GM19351 (cell line): ENCODE measurements at regions not wholly inside any gene's neighbourhood (a gene's known extent, or its start where the extent isn't known, plus 50 kb on each side); places are given as distances from the start of the nearest gene placed in this dataset.
"Not testable (repeated sequence)": the region's sequence is repeated elsewhere in the genome, so short reads cannot be mapped to it uniquely, and the experiment has no call there.

ENCODE experiments used
- ATAC-seq: cut with Tn5 transposase; IDR thresholded peaks from one replicate; pipeline ENCODE4 v1.9.1; 2021; ENCODE audit warnings: mild to moderate bottlenecking, moderate library complexity; ENCODE audit not compliant: unreplicated experiment

DNA sequence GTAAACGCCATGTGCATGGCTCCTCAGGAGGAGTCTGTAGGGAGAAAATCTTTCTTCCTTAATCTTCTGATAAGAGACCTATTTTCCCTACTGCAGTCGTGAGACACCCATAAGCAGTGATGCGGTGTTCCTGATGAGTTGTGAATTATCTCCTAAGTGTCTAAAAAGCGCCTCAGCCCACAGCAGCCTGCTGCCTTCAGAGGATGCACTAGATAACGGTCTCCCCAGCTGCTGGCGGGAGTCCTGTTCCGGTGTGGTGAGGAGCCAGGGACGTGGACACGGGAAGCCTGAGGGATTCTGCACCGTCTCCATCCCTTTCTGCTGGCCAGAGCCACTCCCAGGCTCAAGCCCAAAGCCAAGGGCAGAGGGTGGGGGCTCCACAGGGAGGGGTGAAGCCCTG, 240.9 kb upstream of the SFSWAP start:
- not testable (repeated sequence) for ATAC-seq

DNA sequence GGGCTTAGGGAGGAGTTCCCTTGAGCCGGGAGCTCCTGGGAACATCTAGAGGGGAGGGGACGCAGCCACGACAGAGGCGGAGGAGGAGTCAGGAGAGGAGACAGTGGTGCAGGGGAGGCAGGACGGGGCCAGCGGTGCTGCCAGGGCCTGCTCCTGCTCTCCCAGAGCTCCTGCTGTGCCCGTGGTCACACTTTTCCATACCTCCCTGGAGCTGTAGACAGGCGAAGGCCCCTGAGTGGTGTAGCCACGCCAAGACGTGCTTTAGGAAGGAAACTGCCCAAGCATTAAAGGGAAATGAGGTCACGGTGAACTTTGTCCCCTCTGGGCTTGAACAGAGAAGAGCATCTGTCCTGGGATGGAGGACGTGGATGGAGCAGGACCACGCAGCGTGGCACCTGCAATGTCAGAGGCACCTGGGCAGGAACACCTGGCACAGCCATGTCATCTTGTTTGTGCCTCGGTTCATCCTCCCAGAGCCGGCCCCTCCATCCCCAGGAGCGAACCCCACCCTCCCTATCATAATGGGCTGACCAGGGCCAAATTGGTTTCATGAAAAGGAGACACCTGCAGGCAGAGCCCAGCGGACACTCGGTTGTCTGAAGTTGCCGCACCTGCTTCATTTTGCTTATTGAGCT, 239.5 kb upstream of the SFSWAP start:
- no peak for ATAC-seq

DNA sequence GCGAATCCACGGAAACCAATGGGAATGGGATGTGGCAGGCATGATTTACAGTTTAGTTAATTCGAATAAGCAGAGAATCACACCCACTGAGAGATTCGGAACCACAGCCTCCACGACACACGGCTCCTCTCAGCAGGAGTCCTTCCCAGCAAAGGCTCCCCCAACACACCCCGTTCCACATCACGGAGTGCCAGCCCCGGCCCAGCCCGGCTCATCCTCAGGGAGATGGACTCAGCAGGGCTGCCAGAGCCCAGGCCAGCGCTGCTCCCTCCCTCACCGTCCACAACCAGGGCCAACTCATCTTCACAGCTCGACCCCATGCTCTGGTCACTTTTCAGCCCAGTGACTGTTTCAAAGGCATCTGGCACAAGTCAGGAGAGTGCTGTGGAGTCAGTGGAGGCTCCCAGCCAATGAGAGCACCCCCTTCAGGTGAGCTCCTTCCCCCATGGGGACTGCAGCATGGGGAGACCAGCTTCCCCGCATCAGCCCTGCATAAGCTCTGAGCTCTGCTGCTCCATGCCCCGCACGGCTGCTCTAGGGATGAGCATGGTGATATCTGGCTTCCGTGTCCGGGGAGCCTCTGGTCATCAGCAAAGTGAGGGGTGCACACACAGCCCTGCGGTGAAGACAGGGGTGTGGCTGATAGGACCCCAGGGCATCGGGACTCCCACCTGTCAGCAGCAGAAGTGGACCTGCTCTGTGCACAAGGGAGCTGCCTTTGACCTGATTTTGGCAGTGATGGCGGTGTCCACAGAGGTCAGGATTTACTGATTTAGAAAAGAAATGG, 238.8 kb upstream of the SFSWAP start:
- ATAC-seq: no peak

DNA sequence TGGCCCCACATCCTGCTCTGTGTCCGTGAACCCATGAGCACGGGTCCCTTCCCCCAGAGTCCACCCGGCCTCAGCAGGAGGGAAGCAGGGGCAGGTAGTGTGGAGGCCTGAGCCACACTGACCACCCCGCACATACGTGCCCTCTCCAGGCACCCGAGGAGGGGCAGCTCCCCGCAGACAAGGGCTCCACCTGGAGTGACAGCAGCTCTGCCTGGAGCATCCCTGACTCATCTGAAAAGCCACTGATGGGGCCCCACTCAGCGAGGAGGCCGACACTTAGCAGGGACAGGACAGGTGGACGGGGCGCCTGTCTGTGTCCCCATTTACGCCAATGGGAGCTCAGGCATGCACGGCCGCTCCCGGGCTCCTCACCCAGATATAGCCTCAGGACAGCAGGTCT, 237.6 kb upstream of the SFSWAP start:
- no peak for ATAC-seq

DNA sequence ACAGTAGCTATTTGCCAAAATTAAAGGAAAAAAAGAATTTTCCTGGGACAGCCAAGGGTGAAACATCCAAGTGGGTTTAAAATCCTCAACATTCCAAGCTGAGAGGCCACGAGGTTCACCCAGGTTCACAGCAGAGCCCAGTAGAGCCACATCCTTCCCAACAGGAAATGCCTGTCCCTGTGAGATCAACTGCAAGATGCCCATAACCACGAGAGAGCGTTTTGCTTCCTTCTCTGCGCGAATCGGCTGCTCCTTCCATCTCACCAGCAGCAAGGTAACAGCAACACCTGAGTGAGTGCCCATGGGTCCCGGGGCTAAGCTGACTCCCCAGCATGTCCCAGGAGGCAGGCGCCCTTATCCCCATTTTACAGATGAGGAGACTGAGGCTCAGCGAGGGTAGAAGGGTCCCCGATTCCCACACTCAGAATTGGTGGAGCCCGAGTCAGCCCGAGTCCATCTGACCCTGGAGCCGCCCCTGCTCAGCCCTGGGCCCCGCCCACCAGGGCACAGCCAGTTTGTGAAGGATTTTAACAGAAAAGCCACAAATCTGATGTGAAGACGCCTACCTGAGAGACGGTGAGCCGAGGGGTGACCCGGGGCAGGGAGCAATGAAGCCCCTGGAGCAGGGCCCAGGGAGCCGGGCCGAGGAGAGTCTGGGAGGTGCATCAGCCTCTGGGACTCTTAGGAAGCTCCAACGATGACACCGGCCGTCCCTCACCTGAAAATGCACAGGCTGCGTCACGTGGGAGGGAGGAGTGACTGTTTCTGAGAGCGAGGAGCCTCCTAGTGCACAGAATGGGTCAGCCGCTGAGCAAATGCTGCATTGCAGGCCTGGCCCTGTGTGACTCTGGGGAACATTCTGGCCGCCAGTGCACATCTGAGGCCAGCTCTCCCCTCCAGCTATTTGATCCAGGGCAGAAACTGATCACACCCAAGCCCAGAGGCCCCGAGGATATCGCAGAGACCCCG, 236.9 kb upstream of the SFSWAP start:
- ATAC-seq: no peak

DNA sequence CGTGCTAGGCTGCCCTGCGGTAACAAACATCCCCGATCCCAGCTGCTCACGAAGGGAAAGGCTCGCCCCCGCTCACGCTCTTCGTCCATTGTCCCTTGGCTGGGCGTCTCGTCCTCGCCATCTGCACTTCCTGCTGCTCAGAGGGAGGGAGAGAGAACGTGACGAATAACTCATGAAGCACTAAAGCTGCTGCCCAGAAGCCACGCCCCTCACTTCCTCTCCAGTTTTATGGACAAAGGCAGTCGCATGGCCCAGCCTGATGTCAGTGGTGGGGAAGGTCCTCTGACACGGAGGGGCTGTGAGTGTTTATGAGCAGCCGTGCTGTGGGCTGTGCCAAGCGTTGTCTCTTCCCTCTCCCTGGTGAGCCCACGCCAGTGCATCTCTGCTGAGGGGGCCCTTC, 235.9 kb upstream of the SFSWAP start:
- not testable (repeated sequence) for ATAC-seq

DNA sequence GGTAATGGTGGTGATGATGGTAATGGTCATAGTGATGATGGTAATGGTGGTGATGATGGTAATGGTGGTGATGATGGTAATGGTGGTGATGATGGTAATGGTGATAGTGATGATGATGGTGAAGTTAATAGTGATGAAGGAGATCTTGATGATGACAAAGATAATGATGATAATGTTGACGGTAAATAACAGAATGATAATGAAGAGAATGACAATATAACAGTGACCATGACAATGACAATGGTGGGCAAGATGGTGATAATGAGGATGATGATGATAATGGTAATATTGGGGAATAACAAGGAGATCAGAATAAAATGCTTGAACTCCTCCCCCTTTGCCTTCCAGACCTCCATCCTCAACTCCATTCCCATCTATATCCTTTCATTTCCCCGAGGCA, 233.3 kb upstream of the SFSWAP start:
- ATAC-seq: no peak

DNA sequence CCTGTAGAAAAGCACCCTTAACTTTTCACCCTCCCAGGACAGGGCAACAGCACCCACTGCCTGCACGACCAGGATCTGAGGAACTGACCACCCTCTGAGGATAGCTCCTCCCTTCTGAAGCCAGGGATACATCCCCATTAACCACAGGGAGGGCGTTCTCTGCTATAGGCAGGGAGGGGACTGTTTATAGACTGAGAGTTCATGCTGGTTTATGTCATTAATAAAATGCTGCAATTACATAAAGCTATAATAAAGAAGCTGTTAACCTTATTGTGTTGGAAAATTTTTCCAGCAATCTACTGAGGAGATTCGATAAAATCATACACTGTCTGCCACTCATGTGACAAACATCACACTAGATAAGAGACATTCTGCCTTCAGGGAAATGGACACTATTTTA, 232.4 kb upstream of the SFSWAP start:
- ATAC-seq: no peak

DNA sequence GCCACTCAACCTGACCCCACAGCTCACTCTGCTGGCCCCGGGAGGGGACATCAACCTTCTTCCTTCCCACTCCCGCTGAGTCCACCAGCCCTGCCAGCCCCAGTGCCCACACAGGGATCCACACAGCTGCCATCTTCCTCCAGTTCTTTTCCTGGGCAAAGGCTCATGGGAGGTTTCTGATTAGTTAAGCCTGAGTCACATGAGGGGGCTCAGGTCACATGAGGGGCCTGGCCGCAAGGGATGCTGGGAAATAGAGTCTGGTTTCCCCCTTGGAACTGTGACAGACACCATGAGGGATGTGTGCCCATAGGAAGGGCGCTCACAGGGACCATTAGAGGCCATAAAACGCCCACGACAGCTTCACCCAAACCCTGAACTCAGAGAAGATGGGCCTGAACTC, 228.7 kb upstream of the SFSWAP start:
- ATAC-seq: no peak

DNA sequence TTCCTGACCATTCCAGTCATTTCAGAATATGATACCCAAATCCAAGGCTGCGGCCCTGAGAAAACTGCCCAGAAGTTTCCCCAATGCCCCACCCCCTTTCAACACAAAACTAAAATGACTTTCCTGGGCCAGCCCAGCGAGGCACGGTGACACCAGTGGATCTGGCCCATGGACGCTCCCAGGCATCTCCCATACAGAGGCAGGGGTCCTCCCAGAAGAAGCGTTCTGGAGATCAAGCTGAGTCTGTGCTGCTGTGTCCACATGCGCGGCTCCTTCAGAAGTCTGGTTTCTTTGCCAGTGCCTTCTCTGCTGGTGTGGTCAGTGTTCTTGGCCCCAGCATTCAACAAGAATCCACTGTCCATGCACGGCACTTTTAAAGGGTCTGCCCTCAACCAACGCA, 228.2 kb upstream of the SFSWAP start:
- ATAC-seq: no peak

DNA sequence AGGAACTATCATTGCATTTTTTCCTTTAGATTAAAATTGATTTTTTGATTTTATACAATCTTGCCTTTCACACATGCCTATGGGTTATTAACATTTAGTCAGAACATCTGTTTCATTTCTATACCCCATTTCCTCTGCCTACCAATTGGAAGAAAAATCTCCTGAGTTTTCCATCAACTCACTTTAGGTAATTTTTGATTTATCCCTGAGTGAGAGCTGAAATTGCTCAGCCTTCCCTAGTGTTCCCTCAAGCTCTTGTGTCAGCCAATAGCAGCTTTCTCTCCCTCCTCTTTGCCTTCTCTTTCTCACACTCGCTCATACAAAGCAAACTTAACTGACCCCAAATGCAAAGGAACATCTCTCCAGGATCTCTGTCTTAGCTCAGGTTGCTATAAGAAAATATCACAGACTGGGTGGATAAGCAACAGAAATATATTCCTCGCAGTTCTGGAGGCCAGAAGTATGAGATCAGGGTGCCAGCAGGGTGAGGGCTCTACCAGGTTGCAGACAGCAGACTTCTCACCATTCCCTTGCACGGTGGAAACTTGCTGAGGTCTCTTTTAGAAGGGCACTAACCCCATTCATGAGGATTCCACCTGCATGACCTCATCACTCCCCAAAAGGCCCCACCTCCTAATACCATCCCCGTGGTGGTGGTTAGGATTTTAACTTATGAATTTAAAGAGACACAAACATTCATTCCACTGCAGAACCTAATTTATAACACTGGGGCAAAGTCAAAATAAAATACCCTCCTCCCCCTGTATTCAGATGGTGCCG, 224.2 kb upstream of the SFSWAP start:
- ATAC-seq: no peak

DNA sequence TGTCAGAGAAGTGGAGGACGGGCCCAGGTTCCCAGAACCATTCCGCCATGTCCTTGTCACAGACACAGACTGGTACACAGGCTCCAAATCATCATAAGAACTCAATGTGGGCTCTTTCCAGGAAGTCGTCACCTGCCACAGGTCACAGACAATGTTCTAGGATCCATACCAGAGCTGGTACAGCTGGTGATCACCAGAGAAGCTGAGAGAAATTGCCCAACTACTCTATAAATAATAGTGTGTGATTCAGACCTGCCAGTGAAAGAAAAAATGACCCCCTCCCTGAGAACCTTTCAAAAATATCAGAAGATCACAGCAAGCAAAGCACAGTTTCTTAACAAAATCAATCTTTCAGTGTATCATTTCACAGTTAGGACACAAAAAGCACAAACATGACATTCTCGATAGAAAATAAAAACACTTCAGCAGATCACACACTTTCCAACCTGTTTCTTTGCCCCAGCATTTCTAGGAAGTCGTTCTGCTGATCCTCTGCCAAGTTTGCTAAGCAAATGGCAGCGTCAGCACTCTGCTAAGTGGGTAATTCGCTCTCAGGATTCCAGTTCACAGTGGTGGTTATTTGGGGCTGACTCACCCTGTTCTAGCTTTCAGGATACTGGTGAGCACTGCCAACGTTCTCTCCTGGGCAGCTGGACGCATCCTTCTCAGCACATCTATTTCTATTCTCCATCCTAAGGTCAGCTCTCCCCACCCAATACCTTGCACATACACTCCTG, 223.3 kb upstream of the SFSWAP start:
- ATAC-seq: no peak

DNA sequence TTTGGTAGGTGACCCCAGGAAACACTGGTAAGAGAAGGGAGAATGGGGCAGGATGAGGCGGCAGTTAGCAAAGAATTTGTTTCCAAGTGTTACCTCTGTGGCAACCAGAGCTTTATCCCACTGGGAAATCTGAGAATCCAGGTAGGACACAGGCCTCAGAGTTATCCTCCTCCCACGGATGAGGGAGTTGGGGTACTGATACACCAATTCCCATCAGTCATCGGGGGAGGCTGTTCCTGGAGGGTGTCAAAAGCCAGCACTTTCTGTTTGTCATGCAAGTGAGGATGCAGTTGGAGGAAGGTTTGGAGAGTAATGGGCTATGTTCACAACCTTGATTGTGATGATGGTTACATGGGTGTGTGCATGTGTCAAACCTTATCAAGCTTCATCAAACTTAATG, 221.2 kb upstream of the SFSWAP start:
- ATAC-seq: no peak

DNA sequence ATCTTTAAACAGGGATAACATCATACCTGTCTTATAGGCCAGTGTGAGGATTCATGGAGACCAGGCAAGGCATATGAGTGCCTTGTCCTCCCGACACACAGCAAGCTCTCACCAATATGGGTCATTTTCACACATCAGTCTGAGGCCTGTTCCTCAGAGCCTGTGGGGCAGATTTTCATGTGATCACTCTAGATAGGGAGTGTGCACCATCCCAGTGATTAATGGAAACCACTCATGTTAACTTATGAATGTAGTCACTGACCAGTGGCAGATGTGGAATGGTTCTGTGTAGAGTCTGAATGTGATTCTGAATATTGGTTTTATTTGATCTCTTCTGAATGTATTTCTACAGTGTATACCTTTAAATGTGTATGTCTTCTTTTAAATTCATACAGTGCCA, 219.7 kb upstream of the SFSWAP start:
- no peak for ATAC-seq

DNA sequence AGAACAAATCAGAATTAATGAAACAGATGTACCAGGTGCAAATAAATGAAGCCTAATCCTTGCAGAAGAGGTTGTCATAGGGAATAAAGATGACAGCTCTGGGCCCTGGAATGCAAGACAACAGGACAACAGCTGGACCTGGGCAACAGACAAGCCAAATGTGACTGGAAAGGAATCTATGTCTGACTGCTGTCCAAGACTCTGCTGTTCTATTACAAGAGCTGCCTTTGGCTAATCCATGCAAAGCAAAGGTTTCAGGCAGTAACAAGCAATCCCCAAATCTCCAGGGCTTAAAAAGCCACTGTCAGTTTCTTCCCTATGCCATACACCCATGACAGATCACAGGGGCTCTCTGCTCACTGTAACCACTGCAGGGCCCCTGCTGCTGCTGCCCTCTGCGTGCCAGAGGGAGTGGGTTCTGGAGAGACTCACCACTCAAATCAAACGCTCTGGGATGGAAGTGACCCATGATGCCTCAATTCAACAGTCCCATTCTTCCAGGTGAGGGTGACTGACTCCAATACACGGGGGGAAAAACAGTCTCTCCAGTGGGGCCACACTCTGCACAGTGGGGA, 218.9 kb upstream of the SFSWAP start:
- no peak for ATAC-seq

DNA sequence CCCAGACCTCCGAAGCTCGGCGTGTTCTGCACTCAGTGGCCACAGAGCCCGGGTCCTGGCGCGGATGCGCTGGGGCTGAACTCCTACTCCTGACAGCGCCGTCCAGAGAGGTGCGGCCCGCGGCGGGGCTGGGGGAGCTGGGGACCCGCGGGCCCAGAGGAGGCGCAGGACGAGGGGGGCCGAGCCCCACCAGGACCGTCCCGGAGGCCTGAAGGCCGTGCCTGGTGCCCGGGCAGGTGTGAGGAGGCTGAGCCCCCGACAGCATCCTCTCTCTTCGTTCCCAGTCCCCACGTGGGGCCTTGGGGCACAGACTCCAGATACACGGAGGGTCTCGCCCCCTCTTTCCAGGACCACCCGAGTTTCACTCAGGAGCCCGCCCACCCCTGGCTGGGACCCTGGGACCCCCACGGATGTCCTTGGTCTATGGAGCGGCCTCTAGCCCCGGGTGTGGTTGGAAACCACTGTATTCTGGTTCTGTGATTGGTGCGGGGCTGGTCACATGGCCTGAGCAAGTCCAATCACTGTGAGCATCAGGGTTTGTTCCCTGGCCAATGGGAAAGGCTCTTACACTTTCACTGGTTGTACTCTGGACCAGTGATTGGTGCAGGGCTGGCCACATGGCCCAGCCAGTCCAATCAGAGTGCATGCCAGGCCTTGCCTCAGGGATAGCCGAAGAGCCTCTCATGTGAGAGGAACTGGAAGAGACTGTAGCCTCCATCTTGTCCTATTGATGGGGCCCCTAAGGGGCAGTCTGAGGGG, 217.6 kb upstream of the SFSWAP start:
- ATAC-seq: no peak

DNA sequence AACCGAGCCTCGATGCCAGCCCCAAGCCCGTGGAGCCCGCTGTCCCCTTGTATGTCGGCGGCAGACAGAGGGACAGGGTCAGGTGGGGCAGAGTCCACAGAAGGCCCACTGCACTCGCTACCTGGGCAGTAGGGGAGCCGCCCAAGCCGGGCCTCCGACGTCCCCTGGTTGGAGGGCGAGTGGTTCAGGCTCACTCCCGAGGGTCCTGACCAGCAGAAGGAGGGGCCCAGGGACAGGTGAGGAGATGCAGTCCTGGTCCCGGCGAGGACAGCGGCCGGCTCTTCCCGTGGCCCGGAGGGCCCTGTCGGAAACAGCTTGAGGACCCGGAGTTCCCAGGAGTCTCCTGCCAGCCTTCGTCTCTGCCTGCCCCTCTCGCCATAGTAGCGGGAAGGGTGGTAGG, 216.7 kb upstream of the SFSWAP start:
- no peak for ATAC-seq

DNA sequence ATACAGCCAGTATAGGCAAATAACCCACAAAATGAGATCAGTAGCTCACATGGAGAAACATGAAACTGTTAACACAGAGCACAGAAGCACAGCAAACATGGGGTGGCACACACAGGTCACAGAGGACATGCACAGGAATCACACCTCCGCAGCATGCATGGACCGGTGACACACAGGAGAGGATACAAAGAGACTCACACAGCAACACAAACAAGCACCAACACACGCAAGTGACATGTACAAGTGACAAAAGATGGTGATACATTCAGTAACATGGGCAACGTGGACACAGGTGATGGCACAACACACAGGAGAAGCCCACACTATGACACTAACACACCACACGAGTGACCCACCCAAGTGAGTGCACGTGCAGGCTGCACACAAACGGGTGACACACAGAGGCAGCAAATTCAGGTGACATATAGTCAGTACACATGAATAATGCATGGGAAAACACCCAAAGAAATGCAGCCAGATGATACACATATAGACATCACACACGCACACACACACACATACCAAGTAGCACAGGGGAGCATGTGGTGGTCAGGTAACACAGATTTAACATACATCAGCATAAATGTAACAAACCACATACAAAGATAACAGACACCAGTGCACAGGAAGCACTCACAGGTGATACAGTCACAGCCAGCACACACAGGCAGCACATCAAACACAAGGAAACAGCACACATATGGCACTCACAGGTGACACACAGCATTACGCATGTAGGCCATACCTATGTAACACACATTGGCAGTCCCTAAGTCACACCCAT, 216.0 kb upstream of the SFSWAP start:
- no peak for ATAC-seq
